Activated CD4-positive, alpha-beta T cell treated with anti-CD3 and anti-CD28 coated beads, Interleukin-2, amount 10 ng/mL, durations not matched to agents 7 days and 5 days (primary cell): ENCODE measurements at regions not wholly inside any gene's neighbourhood (a gene's known extent, or its start where the extent isn't known, plus 50 kb on each side); places are given as distances from the start of the nearest gene placed in this dataset.
"Not testable (repeated sequence)": the region's sequence is repeated elsewhere in the genome, so short reads cannot be mapped to it uniquely, and the experiment has no call there.

ENCODE experiments used
- CTCF ChIA-PET: fragments of 350-600 bp; sonication (Branson Sonifier 250); formaldehyde crosslinking; loops from one replicate; lab custom pipeline; 2021; ENCODE audit warnings: antibody characterized with exemption; lab: Charles Lee
- POLR2A ChIA-PET: fragments of 350-600 bp; sonication (Branson Sonifier 250); formaldehyde crosslinking; loops from one replicate; lab custom pipeline; 2021; ENCODE audit warnings: antibody characterized with exemption; lab: Charles Lee
- DNase-seq: peaks from one replicate; pipeline ENCODE4 v3.0.0-alpha.2; 2020
- H3K27ac Mint-ChIP-seq: one replicate; pipeline ENCODE4 v1.8.0; 2021; ENCODE audit warnings: mild to moderate bottlenecking, moderate library complexity, mixed read lengths
- H3K27me3 Mint-ChIP-seq: one replicate; pipeline ENCODE4 v1.8.0; 2021; ENCODE audit warnings: mixed read lengths
- H3K36me3 Mint-ChIP-seq: one replicate; pipeline ENCODE4 v1.8.0; 2021; ENCODE audit warnings: low read depth, mixed read lengths
- H3K4me1 Mint-ChIP-seq: one replicate; pipeline ENCODE4 v1.8.0; 2021; ENCODE audit warnings: mixed read lengths
- H3K4me3 Mint-ChIP-seq: one replicate; pipeline ENCODE4 v1.8.0; 2021; ENCODE audit warnings: mild to moderate bottlenecking, moderate library complexity, mixed read lengths
- H3K9me3 Mint-ChIP-seq: one replicate; pipeline ENCODE4 v1.8.0; 2021; ENCODE audit warnings: mixed read lengths

DNA sequence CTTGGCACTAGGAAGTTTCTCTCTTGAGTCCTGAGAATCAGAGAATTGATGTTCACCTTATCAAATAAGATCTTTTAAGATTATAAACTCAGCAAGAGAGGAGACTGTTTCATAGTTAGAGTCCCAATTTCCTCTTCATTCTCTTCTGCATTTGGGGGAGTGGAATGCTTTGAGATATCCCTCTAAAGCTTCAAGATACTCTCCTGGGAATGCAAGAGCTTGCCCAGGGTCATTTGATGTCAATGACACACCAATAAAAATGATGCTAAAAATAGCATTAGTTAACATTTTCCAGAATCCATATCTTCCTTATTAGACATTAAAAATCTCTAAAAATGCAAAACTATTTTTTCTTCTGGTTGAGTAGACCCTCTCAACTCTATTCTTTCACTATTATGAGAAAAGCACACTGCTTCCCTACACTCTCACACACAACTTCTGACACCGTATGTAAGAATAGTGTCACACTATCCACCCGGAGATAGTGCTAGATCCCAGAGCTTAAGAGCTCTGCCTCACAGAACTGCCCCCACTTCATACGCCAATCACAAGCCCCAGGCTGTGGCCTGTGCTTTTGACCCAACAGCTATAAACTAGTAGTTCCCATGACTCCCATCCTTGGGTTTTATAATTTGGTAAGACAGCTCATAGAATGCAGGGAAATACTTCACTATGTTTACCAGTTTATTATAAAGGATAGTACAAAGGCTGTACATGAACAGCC is 399.9 kb upstream of the RUNX1 start:
- no peak overlapping the region for H3K27ac Mint-ChIP-seq
- H3K9me3 Mint-ChIP-seq, result peaks cover 19% of the 10 kb centered on the region
- CTCF ChIA-PET, result interaction anchor here (1.6 kb wide), 1 partner anchor 11 kb away, joined by 4 read pairs; no protein-coding TSS in a partner anchor
- H3K36me3 Mint-ChIP-seq, result peaks cover 9% of the 10 kb centered on the region
- POLR2A ChIA-PET, result no interaction called here
- DNase-seq, result no peak
- no peak overlapping the region for H3K4me3 Mint-ChIP-seq
- peaks cover 5% of the 10 kb centered on the region for H3K27me3 Mint-ChIP-seq
- no peaks in the 10 kb centered on the region for H3K4me1 Mint-ChIP-seq

GRCh38 chr21:35444391-35444790 is 395.3 kb upstream of the RUNX1 start:
- no peak overlapping the region for H3K27ac Mint-ChIP-seq
- H3K36me3 Mint-ChIP-seq, result peaks cover 2% of the 10 kb centered on the region
- no peaks in the 10 kb centered on the region for H3K9me3 Mint-ChIP-seq
- no peak for DNase-seq
- peaks cover 8% of the 10 kb centered on the region for H3K4me1 Mint-ChIP-seq
- H3K4me3 Mint-ChIP-seq, result no peak overlapping the region
- POLR2A ChIA-PET, result no interaction called here
- CTCF ChIA-PET, result no interaction called here
- peaks cover 6% of the 10 kb centered on the region for H3K27me3 Mint-ChIP-seq

GRCh38 chr21:35441868-35442582 is 392.9 kb upstream of the RUNX1 start:
- ChIA-PET POLR2A (no interaction called here), CTCF (interaction anchor here (0.9 to 1.0 kb wide), 2 partner anchors 22 to 147 kb away, joined by 3 read pairs; no protein-coding TSS in a partner anchor)
- H3K36me3 Mint-ChIP-seq, result peaks cover 2% of the 10 kb centered on the region
- DNase-seq, result no peak
- peaks cover 6% of the 10 kb centered on the region for H3K27me3 Mint-ChIP-seq
- no peak overlapping the region for H3K27ac Mint-ChIP-seq
- H3K4me1 Mint-ChIP-seq, result peaks cover 24% of the 10 kb centered on the region
- H3K4me3 Mint-ChIP-seq, result no peak overlapping the region
- H3K9me3 Mint-ChIP-seq, result no peaks in the 10 kb centered on the region

DNA sequence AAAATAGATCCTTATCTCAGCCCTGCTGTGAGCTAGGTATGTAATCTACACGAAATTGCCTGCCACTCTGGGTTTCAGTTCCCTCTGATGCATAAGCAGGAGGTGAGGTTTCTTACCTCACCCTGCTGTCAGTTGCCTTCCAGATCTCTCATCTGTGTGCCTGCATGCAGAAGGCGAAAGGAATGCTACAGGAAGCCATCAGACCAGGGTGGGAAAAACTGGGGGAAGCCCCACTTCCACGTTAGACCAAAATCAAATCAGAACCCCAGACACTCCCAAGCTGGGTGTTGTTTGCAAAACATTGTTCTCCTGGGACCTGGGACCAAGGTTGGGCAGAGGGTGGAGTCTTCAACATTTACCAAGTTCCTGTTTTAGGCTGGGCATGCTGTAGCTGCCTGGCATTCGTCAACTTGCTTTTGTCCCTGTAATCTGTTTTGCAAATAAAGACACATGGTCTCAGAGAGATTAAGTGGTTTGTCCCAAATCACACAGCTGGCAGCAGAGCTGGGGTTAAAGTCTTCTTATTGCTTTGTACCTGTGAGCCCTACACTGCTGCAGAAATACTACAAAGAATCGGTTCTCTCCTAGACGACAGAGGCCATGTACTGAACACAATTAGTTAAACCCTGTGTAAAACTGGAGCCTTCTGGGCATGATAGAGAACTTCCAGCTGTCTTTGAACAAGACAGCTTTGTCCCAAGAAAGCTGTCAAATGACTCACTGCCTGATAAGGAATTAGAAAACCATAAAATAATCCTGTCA is 389.7 kb upstream of the RUNX1 start:
- Mint-ChIP-seq H3K4me3 (no peak overlapping the region), H3K27ac (peak overlapping the region; percentile 76), H3K36me3 (peaks cover 3% of the 10 kb centered on the region), H3K9me3 (peaks cover 13% of the 10 kb centered on the region), H3K27me3 (peaks cover 10% of the 10 kb centered on the region), H3K4me1 (peaks cover 24% of the 10 kb centered on the region)
- POLR2A ChIA-PET, result no interaction called here
- CTCF ChIA-PET, result interaction anchor here (1.0 to 1.3 kb wide), 2 partner anchors 10 to 549 kb away, joined by 4 read pairs; no protein-coding TSS in a partner anchor
- peak; percentile 31 for DNase-seq

DNA sequence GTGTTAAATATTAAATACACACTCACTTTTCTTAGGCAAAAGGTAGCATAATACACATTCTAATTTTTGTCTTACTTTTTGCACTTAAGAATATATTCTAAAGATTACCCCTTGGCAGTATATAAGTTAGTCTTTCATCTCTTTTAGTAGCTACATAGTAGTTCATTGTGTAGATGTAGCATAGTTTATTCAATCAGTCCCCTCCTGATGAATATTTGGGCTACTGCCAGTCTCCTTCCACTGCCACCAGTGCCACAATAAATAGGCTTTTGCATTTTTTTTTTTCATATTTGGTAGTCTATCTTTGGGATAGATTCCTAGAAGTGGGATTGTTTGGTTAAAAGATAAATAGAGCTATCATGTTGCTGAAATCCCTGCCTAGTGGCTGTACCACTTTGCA is 388.8 kb upstream of the RUNX1 start:
- DNase-seq, result no peak
- ChIA-PET CTCF (interaction anchor here (1.3 kb wide), 1 partner anchor 11 kb away, joined by 4 read pairs; no protein-coding TSS in a partner anchor), POLR2A (no interaction called here)
- Mint-ChIP-seq H3K27ac (no peak overlapping the region), H3K36me3 (peaks cover 7% of the 10 kb centered on the region), H3K4me3 (no peak overlapping the region), H3K9me3 (peaks cover 20% of the 10 kb centered on the region), H3K27me3 (peaks cover 10% of the 10 kb centered on the region), H3K4me1 (peaks cover 24% of the 10 kb centered on the region)

DNA sequence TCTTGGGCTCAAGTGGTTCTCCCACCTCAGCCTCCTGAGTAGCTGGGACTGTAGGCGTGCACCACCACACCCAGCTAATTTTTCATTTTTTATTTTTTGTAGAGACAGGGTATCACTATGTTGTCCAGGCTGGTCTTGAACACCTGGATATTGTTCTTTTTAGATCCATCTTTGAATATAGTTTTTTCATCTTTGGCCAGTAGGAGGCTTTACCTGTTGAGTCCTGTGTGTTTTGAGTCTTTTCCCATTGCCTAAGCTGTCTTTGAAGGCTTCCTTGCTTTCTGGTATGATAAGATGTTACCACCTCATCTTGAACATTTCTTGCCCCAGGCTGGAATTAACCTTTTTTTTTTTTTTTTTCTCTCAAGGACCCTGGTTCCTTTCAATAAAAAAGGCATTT is 387.8 kb upstream of the RUNX1 start:
- no peak for DNase-seq
- Mint-ChIP-seq H3K27me3 (peaks cover 10% of the 10 kb centered on the region), H3K4me1 (peaks cover 21% of the 10 kb centered on the region), H3K27ac (no peak overlapping the region), H3K36me3 (peaks cover 7% of the 10 kb centered on the region), H3K4me3 (no peak overlapping the region), H3K9me3 (peaks cover 27% of the 10 kb centered on the region)
- ChIA-PET POLR2A (no interaction called here), CTCF (interaction anchor here (0.7 kb wide), 1 partner anchor 630 kb away, joined by 4 read pairs; no protein-coding TSS in a partner anchor)

DNA sequence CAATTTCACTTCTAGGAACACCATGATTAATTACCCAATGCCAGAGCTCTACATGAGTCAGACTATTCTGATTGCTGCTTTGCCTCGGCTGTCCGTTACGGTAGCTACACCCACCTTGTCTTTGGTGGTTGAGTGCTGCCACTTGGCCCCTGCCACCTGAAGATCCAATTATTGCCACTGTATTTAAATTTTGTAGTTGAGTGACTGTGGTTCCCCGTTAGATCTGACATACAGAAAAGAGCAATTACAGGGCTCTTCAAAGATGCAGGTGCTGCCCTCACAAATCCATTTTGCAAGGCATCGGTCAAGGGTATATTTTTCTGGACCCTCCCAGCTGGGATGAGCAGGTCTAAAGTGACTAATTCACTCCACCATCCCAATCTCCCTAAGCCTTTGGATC is 383.5 kb upstream of the RUNX1 start:
- CTCF ChIA-PET, result interaction anchor here (2.0 kb wide), 1 partner anchor 10 kb away, joined by 6 read pairs; no protein-coding TSS in a partner anchor
- DNase-seq, H3K4me3 Mint-ChIP-seq, POLR2A ChIA-PET, H3K27ac Mint-ChIP-seq, H3K36me3 Mint-ChIP-seq: not testable (repeated sequence)
- Mint-ChIP-seq H3K27me3 (peaks cover 15% of the 10 kb centered on the region), H3K4me1 (peaks cover 16% of the 10 kb centered on the region), H3K9me3 (peaks cover 30% of the 10 kb centered on the region)

- DNase-seq, result no peak
- H3K9me3 Mint-ChIP-seq, result peaks cover 26% of the 10 kb centered on the region
- H3K4me3 Mint-ChIP-seq, result no peak overlapping the region
- no peak overlapping the region for H3K27ac Mint-ChIP-seq
- peaks cover 23% of the 10 kb centered on the region for H3K4me1 Mint-ChIP-seq
- peaks cover 5% of the 10 kb centered on the region for H3K36me3 Mint-ChIP-seq
- POLR2A ChIA-PET, result no interaction called here
- CTCF ChIA-PET, result no interaction called here
- peaks cover 6% of the 10 kb centered on the region for H3K27me3 Mint-ChIP-seq
These were observed 381.2 kb upstream of the RUNX1 start for GRCh38 chr21:35430260-35430659.

DNA sequence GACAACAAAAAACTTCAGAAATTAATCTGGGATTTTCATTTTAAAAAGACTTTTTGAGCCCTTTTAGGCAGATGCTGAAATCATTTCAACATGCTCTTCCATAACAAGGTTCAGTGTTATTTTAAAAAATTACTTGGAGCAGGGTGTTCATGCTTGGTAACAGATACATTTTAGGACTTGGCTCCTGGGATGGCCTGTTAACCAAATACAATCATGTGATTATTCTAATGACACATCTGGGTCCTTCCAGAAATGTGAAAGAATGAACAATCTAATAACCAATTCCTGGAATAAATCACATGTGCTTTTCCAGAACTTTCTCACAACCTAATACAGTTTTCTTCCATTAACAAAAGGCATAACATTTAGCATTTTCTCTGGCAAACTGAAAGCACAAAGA is 379.8 kb upstream of the RUNX1 start:
- H3K9me3 Mint-ChIP-seq, result peaks cover 18% of the 10 kb centered on the region
- CTCF ChIA-PET, result no interaction called here
- H3K27ac Mint-ChIP-seq, result no peak overlapping the region
- POLR2A ChIA-PET, result no interaction called here
- H3K4me3 Mint-ChIP-seq, result no peak overlapping the region
- DNase-seq, result no peak
- peaks cover 5% of the 10 kb centered on the region for H3K36me3 Mint-ChIP-seq
- peaks cover 23% of the 10 kb centered on the region for H3K4me1 Mint-ChIP-seq
- H3K27me3 Mint-ChIP-seq, result peaks cover 6% of the 10 kb centered on the region

DNA sequence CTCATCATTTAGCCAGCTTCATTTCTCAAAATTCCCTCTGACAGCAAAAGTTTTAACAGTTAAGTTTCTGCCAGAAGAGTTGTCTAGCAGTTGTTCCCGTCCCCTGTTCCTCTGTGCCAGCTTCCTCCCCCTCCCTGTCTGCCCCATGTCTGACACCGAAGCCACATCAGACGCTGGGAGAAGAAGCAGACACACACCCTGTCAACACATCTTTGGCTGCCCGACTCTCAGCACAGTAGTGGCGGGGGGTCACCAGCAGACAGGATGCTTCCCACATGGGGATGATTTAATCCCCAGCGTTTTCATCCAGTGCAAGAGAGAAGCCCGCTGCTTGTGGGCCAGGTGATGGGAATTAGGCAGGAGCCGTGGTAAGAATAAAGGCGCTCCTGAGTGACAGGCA is 379.4 kb upstream of the RUNX1 start:
- peaks cover 6% of the 10 kb centered on the region for H3K27me3 Mint-ChIP-seq
- POLR2A ChIA-PET, result no interaction called here

GRCh38 chr21:35428001-35428320 is 378.9 kb upstream of the RUNX1 start:
- H3K4me3 Mint-ChIP-seq, result no peak overlapping the region

More for the DNA sequence above, 379.4 kb upstream of the RUNX1 start:
- Mint-ChIP-seq H3K27ac (no peak overlapping the region), H3K9me3 (peaks cover 13% of the 10 kb centered on the region), H3K4me1 (peaks cover 23% of the 10 kb centered on the region), H3K4me3 (no peak overlapping the region), H3K36me3 (peaks cover under 1% of the 10 kb centered on the region)
- DNase-seq, result peak; percentile 49
- CTCF ChIA-PET, result no interaction called here

GRCh38 chr21:35427320-35428000 is 378.4 kb upstream of the RUNX1 start:
- peaks cover 23% of the 10 kb centered on the region for H3K4me1 Mint-ChIP-seq
- H3K4me3 Mint-ChIP-seq, result no peak overlapping the region
- no peaks in the 10 kb centered on the region for H3K36me3 Mint-ChIP-seq
- H3K9me3 Mint-ChIP-seq, result peaks cover 9% of the 10 kb centered on the region
- no peak for DNase-seq
- CTCF ChIA-PET, result interaction anchor here (0.6 kb wide), 2 partner anchors 113 to 622 kb away, joined by 4 to 5 read pairs; no protein-coding TSS in a partner anchor
- POLR2A ChIA-PET, result no interaction called here
- no peak overlapping the region for H3K27ac Mint-ChIP-seq
- H3K27me3 Mint-ChIP-seq, result peaks cover 6% of the 10 kb centered on the region

More at GRCh38 chr21:35428001-35428320, 378.9 kb upstream of the RUNX1 start:
- CTCF ChIA-PET, result no interaction called here
- H3K27ac Mint-ChIP-seq, result no peak overlapping the region
- H3K36me3 Mint-ChIP-seq, result no peaks in the 10 kb centered on the region
- POLR2A ChIA-PET, result no interaction called here
- H3K9me3 Mint-ChIP-seq, result peaks cover 9% of the 10 kb centered on the region
- H3K4me1 Mint-ChIP-seq, result peaks cover 23% of the 10 kb centered on the region
- peaks cover 6% of the 10 kb centered on the region for H3K27me3 Mint-ChIP-seq
- no peak for DNase-seq
